Neural progenitor cell (in vitro differentiated cells): ENCODE measurements at regions not wholly inside any gene's neighbourhood (a gene's known extent, or its start where the extent isn't known, plus 50 kb on each side); places are given as distances from the start of the nearest gene placed in this dataset.
"Not testable (repeated sequence)": the region's sequence is repeated elsewhere in the genome, so short reads cannot be mapped to it uniquely, and the experiment has no call there.

Experiments
- DNase-seq: peaks from one replicate; pipeline ENCODE4 v3.0.0-alpha.2; 2016; ENCODE audit warnings: low spot score
- H2AFZ ChIP-seq: fragments of 200-600 bp; sonication (generic); replicated peaks from 2 replicates; pipeline ENCODE4 v1.6.1; 2016; ENCODE audit warnings: antibody characterized with exemption
- H3F3A ChIP-seq: fragments of 200-600 bp; sonication (generic); 2 replicates; pipeline ENCODE4 v1.6.1; 2016; ENCODE audit warnings: antibody characterized with exemption, low read depth
- H3K27ac ChIP-seq: fragments of 200-600 bp; sonication (generic); 2 replicates; pipeline ENCODE4 v1.5.1; 2016; ENCODE audit warnings: mild to moderate bottlenecking
- H3K27me3 ChIP-seq: fragments of 200-600 bp; sonication (generic); 2 replicates; pipeline ENCODE4 v1.6.1; 2016; ENCODE audit warnings: mild to moderate bottlenecking, moderate library complexity
- H3K36me3 ChIP-seq: fragments of 200-600 bp; sonication (generic); 2 replicates; pipeline ENCODE4 v1.5.1; 2016
- H3K4me1 ChIP-seq: fragments of 200-600 bp; sonication (generic); 2 replicates; pipeline ENCODE4 v1.6.1; 2016; ENCODE audit warnings: mixed run types
- H3K4me2 ChIP-seq: fragments of 200-600 bp; sonication (generic); 2 replicates; pipeline ENCODE4 v1.6.1; 2016
- H3K4me3 ChIP-seq: fragments of 200-600 bp; sonication (generic); 2 replicates; pipeline ENCODE4 v1.5.1; 2016
- H3K79me2 ChIP-seq: fragments of 200-600 bp; sonication (generic); 2 replicates; pipeline ENCODE4 v1.6.1; 2016; ENCODE audit warnings: low read depth
- H3K9ac ChIP-seq: fragments of 200-600 bp; sonication (generic); 2 replicates; pipeline ENCODE4 v1.6.1; 2016
- H3K9me3 ChIP-seq: fragments of 200-600 bp; sonication (generic); 2 replicates; pipeline ENCODE4 v1.5.1; 2016; ENCODE audit warnings: low read depth
- H4K20me1 ChIP-seq: fragments of 200-600 bp; sonication (generic); 2 replicates; pipeline ENCODE4 v1.6.1; 2016; ENCODE audit warnings: low read depth
- H3K27ac Mint-ChIP-seq: 3 replicates; pipeline ENCODE4 v1.8.0; 2021; ENCODE audit warnings: mixed read lengths
- H3K27me3 Mint-ChIP-seq: 2 replicates; pipeline ENCODE4 v1.8.0; 2022; ENCODE audit warnings: low read depth, mild to moderate bottlenecking, inconsistent platforms, moderate library complexity, mixed read lengths; ENCODE audit not compliant: insufficient read depth
- H3K36me3 Mint-ChIP-seq: 3 replicates; pipeline ENCODE4 v1.8.0; 2021; ENCODE audit warnings: mixed read lengths
- H3K4me1 Mint-ChIP-seq: 3 replicates; pipeline ENCODE4 v1.8.0; 2021; ENCODE audit warnings: mixed read lengths
- H3K4me3 Mint-ChIP-seq: 3 replicates; pipeline ENCODE4 v1.8.0; 2021; ENCODE audit warnings: mild to moderate bottlenecking, moderate library complexity, mixed read lengths
- H3K9me3 Mint-ChIP-seq: 3 replicates; pipeline ENCODE4 v1.8.0; 2020; ENCODE audit warnings: mixed read lengths
- EZH2 ChIP-seq: fragments of 200-600 bp; sonication (generic); IDR thresholded peaks from 2 replicates; pipeline ENCODE4 v1.6.1; 2017; ENCODE audit warnings: antibody characterized with exemption, mild to moderate bottlenecking, moderate library complexity
- EZH2phosphoT487 ChIP-seq: fragments of 200-600 bp; sonication (generic); IDR thresholded peaks from 2 replicates; pipeline ENCODE4 v1.6.1; 2017; ENCODE audit warnings: antibody characterized with exemption
- TF ChIP-seq, protein P1 (sequence below): fragments of 200-600 bp; sonication (generic); IDR thresholded peaks from 2 replicates; pipeline ENCODE4 v1.5.1; 2017; ENCODE audit warnings: antibody characterized with exemption, mild to moderate bottlenecking

- Mint-ChIP-seq H3K27me3 (peaks cover 2% of the 10 kb centered on the region), H3K4me3 (no peak overlapping the region), H3K9me3 (peaks cover 12% of the 10 kb centered on the region), H3K36me3 (no peaks in the 10 kb centered on the region), H3K27ac (no peak overlapping the region), H3K4me1 (no peaks in the 10 kb centered on the region)
- Histone ChIP-seq H4K20me1 (no peaks in the 10 kb centered on the region), H3K9ac (no peak overlapping the region), H3K27me3 (no peaks in the 10 kb centered on the region), H3K4me1 (no peaks in the 10 kb centered on the region), H3K79me2 (no peaks in the 10 kb centered on the region), H3K4me3 (no peak overlapping the region), H3K9me3 (peaks cover 4% of the 10 kb centered on the region), H3K27ac (no peak overlapping the region), H3F3A (no peaks in the 10 kb centered on the region), H3K36me3 (no peaks in the 10 kb centered on the region), H2AFZ (no peak overlapping the region), H3K4me2 (no peak overlapping the region)
- TF ChIP-seq, protein P1, sequence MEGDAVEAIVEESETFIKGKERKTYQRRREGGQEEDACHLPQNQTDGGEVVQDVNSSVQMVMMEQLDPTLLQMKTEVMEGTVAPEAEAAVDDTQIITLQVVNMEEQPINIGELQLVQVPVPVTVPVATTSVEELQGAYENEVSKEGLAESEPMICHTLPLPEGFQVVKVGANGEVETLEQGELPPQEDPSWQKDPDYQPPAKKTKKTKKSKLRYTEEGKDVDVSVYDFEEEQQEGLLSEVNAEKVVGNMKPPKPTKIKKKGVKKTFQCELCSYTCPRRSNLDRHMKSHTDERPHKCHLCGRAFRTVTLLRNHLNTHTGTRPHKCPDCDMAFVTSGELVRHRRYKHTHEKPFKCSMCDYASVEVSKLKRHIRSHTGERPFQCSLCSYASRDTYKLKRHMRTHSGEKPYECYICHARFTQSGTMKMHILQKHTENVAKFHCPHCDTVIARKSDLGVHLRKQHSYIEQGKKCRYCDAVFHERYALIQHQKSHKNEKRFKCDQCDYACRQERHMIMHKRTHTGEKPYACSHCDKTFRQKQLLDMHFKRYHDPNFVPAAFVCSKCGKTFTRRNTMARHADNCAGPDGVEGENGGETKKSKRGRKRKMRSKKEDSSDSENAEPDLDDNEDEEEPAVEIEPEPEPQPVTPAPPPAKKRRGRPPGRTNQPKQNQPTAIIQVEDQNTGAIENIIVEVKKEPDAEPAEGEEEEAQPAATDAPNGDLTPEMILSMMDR = no peak
- TF ChIP-seq EZH2phosphoT487 (no peak), EZH2 (no peak)
- no peak for DNase-seq
Measured at GRCh38 chr16:9630119-9630518, 538.7 kb downstream of the HAPSTR1 start.

DNA sequence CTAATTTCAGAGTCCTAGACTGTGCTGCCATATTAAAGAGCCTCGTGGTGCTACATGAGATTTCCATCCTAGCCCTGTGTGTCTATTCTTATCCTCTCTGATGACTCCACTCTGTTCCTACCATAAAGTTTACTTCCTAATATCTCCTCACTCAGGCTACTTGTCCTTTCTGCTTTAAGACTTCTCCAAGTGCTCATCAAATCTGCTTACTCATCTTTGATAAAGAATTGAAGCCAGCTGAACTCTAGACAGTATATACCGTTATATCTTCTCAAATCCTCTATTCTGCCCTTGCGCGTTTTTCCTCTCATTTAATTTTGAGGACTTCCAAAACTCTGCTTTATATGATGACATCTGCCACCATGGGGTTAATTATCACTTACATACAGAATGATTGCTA lies 539.5 kb downstream of the HAPSTR1 start:
- H3K9ac ChIP-seq = no peak overlapping the region
- Mint-ChIP-seq H3K4me3 (no peak overlapping the region), H3K36me3 (no peaks in the 10 kb centered on the region), H3K9me3 (peaks cover 12% of the 10 kb centered on the region), H3K4me1 (no peaks in the 10 kb centered on the region), H3K27me3 (peaks cover 2% of the 10 kb centered on the region), H3K27ac (no peak overlapping the region)
- H3K27ac ChIP-seq = no peak overlapping the region
- no peak for DNase-seq
- peaks cover 4% of the 10 kb centered on the region for H3K9me3 ChIP-seq
- H2AFZ ChIP-seq = no peak overlapping the region
- no peaks in the 10 kb centered on the region for H3K79me2 ChIP-seq
- H3K36me3 ChIP-seq = no peaks in the 10 kb centered on the region
- no peaks in the 10 kb centered on the region for H3K4me1 ChIP-seq
- H3K4me3 ChIP-seq = no peak overlapping the region
- H3F3A ChIP-seq = no peaks in the 10 kb centered on the region
- no peaks in the 10 kb centered on the region for H4K20me1 ChIP-seq
- H3K27me3 ChIP-seq = no peaks in the 10 kb centered on the region
- H3K4me2 ChIP-seq = no peak overlapping the region
- TF ChIP-seq EZH2 (no peak), EZH2phosphoT487 (no peak)
- TF ChIP-seq, protein P1 = no peak

DNA sequence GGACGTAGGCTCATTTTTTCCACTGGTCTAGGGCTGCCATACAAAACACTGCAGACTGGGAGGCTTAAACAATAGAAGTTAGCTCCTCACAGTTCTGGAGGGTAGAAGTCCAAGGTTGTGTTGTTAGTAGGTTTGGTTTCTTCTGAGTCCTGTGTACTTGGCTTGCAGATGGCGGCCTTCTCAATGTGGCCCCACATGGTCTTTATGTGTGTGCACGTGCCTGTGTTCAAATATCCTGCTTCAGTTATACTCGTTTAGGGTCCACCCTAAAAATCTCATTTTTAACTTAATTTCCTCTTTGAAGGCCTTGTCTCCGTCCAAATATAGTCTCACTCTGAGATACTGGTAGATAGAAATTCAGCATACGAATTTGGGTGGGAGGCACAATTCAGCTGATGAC lies 542.4 kb downstream of the HAPSTR1 start:
- H3K27ac Mint-ChIP-seq = no peak overlapping the region

GRCh38 chr16:9635150-9635720 lies 543.8 kb downstream of the HAPSTR1 start:
- not testable (repeated sequence) for H4K20me1 ChIP-seq, H3K4me2 ChIP-seq, H3K4me1 ChIP-seq, H3K36me3 ChIP-seq, H3K27me3 Mint-ChIP-seq, H3K27ac ChIP-seq, H3K27me3 ChIP-seq, DNase-seq, H3K4me3 Mint-ChIP-seq, H3K27ac Mint-ChIP-seq, H3K4me3 ChIP-seq, H3K4me1 Mint-ChIP-seq, H3K9me3 ChIP-seq, H2AFZ ChIP-seq, H3K9ac ChIP-seq, H3K36me3 Mint-ChIP-seq, H3F3A ChIP-seq, H3K79me2 ChIP-seq
- peaks cover 12% of the 10 kb centered on the region for H3K9me3 Mint-ChIP-seq

More for the DNA sequence above, 542.4 kb downstream of the HAPSTR1 start:
- Histone ChIP-seq H4K20me1 (no peaks in the 10 kb centered on the region), H2AFZ (no peak overlapping the region), H3K9me3 (peaks cover 4% of the 10 kb centered on the region), H3K27me3 (no peaks in the 10 kb centered on the region), H3K4me2 (no peak overlapping the region), H3K27ac (no peak overlapping the region), H3K79me2 (no peaks in the 10 kb centered on the region), H3K4me1 (no peaks in the 10 kb centered on the region), H3K9ac (no peak overlapping the region), H3K36me3 (no peaks in the 10 kb centered on the region), H3K4me3 (no peak overlapping the region), H3F3A (no peaks in the 10 kb centered on the region)
- Mint-ChIP-seq H3K9me3 (peaks cover 12% of the 10 kb centered on the region), H3K4me3 (no peak overlapping the region), H3K27me3 (peaks cover 5% of the 10 kb centered on the region), H3K4me1 (no peaks in the 10 kb centered on the region), H3K36me3 (no peaks in the 10 kb centered on the region)
- DNase-seq = no peak
- TF ChIP-seq EZH2phosphoT487 (no peak), EZH2 (no peak)
- TF ChIP-seq, protein P1 = no peak
